WTC11 (cell line): ENCODE measurements at regions not wholly inside any gene's neighbourhood (a gene's known extent, or its start where the extent isn't known, plus 50 kb on each side); places are given as distances from the start of the nearest gene placed in this dataset.

Source experiments
- ATAC-seq: fragments of 200-7000 bp; cut with Tn5 transposase; 2 replicates; pipeline ENCODE4 v1.10.0; 2021; ENCODE audit warnings: mild to moderate bottlenecking, moderate library complexity
- CTCF ChIA-PET: fragments of 300-600 bp; sonication (Branson Sonifier 250); formaldehyde crosslinking; loops from one replicate; lab custom pipeline; 2021; ENCODE audit warnings: antibody characterized with exemption; lab: Charles Lee
- POLR2A ChIA-PET: fragments of 350-600 bp; sonication (Branson Sonifier 250); formaldehyde crosslinking; loops from one replicate; lab custom pipeline; 2021; ENCODE audit warnings: antibody characterized with exemption; lab: Charles Lee
- DNase-seq: peaks from one replicate; pipeline ENCODE4 v3.0.0; 2021; ENCODE audit warnings: low spot score
- H3K27ac Mint-ChIP-seq: 2 replicates; pipeline ENCODE4 v1.8.0; 2021; ENCODE audit warnings: mixed read lengths
- H3K27me3 Mint-ChIP-seq: 2 replicates; pipeline ENCODE4 v1.8.0; 2021; ENCODE audit warnings: low read depth, mild to moderate bottlenecking, moderate library complexity, mixed read lengths
- H3K36me3 Mint-ChIP-seq: 2 replicates; pipeline ENCODE4 v1.8.0; 2021; ENCODE audit warnings: mixed read lengths
- H3K4me1 Mint-ChIP-seq: 2 replicates; pipeline ENCODE4 v1.8.0; 2022; ENCODE audit warnings: mixed read lengths
- H3K4me3 Mint-ChIP-seq: 2 replicates; pipeline ENCODE4 v1.8.0; 2021; ENCODE audit warnings: mild to moderate bottlenecking, moderate library complexity, mixed read lengths
- H3K9me3 Mint-ChIP-seq: 2 replicates; pipeline ENCODE4 v1.8.0; 2021; ENCODE audit warnings: mixed read lengths
- CREM ChIP-seq: sonication (generic); formaldehyde crosslinking; IDR thresholded peaks from 2 replicates; pipeline ENCODE4 v1.8.1; 2022; ENCODE audit warnings: mild to moderate bottlenecking, missing genetic modification reagents, moderate library complexity
- ESRRA ChIP-seq: sonication (generic); formaldehyde crosslinking; IDR thresholded peaks from 2 replicates; pipeline ENCODE4 v1.8.1; 2022; ENCODE audit warnings: mild to moderate bottlenecking, missing genetic modification reagents, borderline replicate concordance
- FOXK1 ChIP-seq: sonication (generic); formaldehyde crosslinking; IDR thresholded peaks from 2 replicates; pipeline ENCODE4 v1.8.0; 2022; ENCODE audit warnings: mild to moderate bottlenecking, moderate library complexity, missing genetic modification reagents
- GRHL2 ChIP-seq: fragments of 250-450 bp; sonication (Bioruptor Pico); IDR thresholded peaks from 2 replicates; pipeline ENCODE4 v1.8.0; 2022; ENCODE audit warnings: mild to moderate bottlenecking, moderate library complexity; ENCODE audit not compliant: insufficient replicate concordance, severe bottlenecking
- GTF2I ChIP-seq: fragments of 250-450 bp; sonication (Bioruptor Pico); conservative IDR thresholded peaks from 2 replicates; pipeline ENCODE4 v1.4.0; 2021; ENCODE audit warnings: mild to moderate bottlenecking
- KAT7 ChIP-seq: sonication (generic); formaldehyde crosslinking; IDR thresholded peaks from 2 replicates; pipeline ENCODE4 v1.8.1; 2023; ENCODE audit warnings: missing genetic modification reagents, mild to moderate bottlenecking, borderline replicate concordance
- NR1H2 ChIP-seq: sonication (generic); formaldehyde crosslinking; IDR thresholded peaks from 2 replicates; pipeline ENCODE4 v1.9.0; 2021; ENCODE audit warnings: mild to moderate bottlenecking, moderate library complexity, missing genetic modification reagents
- NR3C1 ChIP-seq: sonication (generic); formaldehyde crosslinking; conservative IDR thresholded peaks from 2 replicates; pipeline ENCODE4 v1.8.1; 2023; ENCODE audit warnings: low read depth, mild to moderate bottlenecking, missing genetic modification reagents
- OVOL2 ChIP-seq: fragments of 250-450 bp; sonication (Bioruptor Pico); IDR thresholded peaks from 2 replicates; pipeline ENCODE4 v1.9.0; 2021; ENCODE audit warnings: mild to moderate bottlenecking, borderline replicate concordance
- RELA ChIP-seq: sonication (generic); formaldehyde crosslinking; IDR thresholded peaks from 2 replicates; pipeline ENCODE4 v1.8.1; 2022; ENCODE audit warnings: missing genetic modification reagents, mild to moderate bottlenecking, borderline replicate concordance
- SMAD4 ChIP-seq: sonication (generic); formaldehyde crosslinking; IDR thresholded peaks from 2 replicates; pipeline ENCODE4 v1.8.0; 2022; ENCODE audit warnings: mild to moderate bottlenecking, missing genetic modification reagents
- TF ChIP-seq, protein P1 (sequence below): fragments of 250-450 bp; sonication (Bioruptor Pico); IDR thresholded peaks from 2 replicates; pipeline ENCODE4 v1.9.0; 2021; ENCODE audit warnings: mild to moderate bottlenecking
- TF ChIP-seq, protein P2 (sequence below): sonication (generic); formaldehyde crosslinking; IDR thresholded peaks from 2 replicates; pipeline ENCODE4 v1.8.1; 2023; ENCODE audit warnings: mild to moderate bottlenecking, missing genetic modification reagents
- TF ChIP-seq, protein P3 (sequence below): sonication (generic); formaldehyde crosslinking; IDR thresholded peaks from 2 replicates; pipeline ENCODE4 v1.8.0; 2022; ENCODE audit warnings: mild to moderate bottlenecking, missing genetic modification reagents
- TF ChIP-seq, protein P4 (sequence below): sonication (generic); formaldehyde crosslinking; IDR thresholded peaks from 2 replicates; pipeline ENCODE4 v1.8.0; 2022; ENCODE audit warnings: mild to moderate bottlenecking, missing genetic modification reagents
- TF ChIP-seq, protein P5 (sequence below): sonication (generic); formaldehyde crosslinking; IDR thresholded peaks from 2 replicates; pipeline ENCODE4 v1.8.0; 2023; ENCODE audit warnings: missing genetic modification reagents
- TF ChIP-seq, protein P6 (sequence below): sonication (generic); formaldehyde crosslinking; IDR thresholded peaks from 2 replicates; pipeline ENCODE4 v1.8.0; 2022; ENCODE audit warnings: missing genetic modification reagents
- TF ChIP-seq, protein P7 (sequence below): fragments of 200-600 bp; IDR thresholded peaks from 2 replicates; pipeline ENCODE4 v1.8.0; 2022; ENCODE audit warnings: antibody characterized with exemption

DNA sequence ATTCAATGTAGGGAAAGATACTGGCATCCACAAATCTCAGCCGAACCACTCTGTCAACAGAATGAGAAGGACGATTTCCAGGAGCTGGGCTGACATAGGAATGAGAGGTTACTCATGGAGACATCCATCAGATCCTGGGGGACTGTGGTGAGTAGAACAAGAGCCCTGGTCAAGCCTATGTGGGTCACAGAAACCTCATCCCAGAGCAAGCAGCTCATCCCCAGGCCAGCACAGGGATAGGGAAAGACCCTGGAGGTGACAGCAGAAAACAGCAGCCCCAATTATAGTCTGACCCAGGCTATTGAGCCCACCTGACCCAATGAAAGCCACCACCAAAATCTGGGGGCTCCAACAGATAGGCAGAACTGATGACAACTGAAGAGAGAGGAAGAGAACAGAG is 128.0 kb upstream of the SERPIND1 start (continued):
- TF ChIP-seq OVOL2: no peak
- TF ChIP-seq NR3C1: no peak
- TF ChIP-seq, protein P1, sequence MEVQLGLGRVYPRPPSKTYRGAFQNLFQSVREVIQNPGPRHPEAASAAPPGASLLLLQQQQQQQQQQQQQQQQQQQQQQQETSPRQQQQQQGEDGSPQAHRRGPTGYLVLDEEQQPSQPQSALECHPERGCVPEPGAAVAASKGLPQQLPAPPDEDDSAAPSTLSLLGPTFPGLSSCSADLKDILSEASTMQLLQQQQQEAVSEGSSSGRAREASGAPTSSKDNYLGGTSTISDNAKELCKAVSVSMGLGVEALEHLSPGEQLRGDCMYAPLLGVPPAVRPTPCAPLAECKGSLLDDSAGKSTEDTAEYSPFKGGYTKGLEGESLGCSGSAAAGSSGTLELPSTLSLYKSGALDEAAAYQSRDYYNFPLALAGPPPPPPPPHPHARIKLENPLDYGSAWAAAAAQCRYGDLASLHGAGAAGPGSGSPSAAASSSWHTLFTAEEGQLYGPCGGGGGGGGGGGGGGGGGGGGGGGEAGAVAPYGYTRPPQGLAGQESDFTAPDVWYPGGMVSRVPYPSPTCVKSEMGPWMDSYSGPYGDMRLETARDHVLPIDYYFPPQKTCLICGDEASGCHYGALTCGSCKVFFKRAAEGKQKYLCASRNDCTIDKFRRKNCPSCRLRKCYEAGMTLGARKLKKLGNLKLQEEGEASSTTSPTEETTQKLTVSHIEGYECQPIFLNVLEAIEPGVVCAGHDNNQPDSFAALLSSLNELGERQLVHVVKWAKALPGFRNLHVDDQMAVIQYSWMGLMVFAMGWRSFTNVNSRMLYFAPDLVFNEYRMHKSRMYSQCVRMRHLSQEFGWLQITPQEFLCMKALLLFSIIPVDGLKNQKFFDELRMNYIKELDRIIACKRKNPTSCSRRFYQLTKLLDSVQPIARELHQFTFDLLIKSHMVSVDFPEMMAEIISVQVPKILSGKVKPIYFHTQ: no peak
- TF ChIP-seq, protein P2, sequence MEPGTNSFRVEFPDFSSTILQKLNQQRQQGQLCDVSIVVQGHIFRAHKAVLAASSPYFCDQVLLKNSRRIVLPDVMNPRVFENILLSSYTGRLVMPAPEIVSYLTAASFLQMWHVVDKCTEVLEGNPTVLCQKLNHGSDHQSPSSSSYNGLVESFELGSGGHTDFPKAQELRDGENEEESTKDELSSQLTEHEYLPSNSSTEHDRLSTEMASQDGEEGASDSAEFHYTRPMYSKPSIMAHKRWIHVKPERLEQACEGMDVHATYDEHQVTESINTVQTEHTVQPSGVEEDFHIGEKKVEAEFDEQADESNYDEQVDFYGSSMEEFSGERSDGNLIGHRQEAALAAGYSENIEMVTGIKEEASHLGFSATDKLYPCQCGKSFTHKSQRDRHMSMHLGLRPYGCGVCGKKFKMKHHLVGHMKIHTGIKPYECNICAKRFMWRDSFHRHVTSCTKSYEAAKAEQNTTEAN (CRISPR knock-in tag): no peak
- no peak for TF ChIP-seq GRHL2 (CRISPR knock-in tag)
- no peak for TF ChIP-seq NR1H2 (CRISPR knock-in tag)
- TF ChIP-seq FOXK1 (CRISPR knock-in tag): no peak
- no peak for TF ChIP-seq ESRRA (CRISPR knock-in tag)
- TF ChIP-seq GTF2I (CRISPR knock-in tag): no peak

DNA sequence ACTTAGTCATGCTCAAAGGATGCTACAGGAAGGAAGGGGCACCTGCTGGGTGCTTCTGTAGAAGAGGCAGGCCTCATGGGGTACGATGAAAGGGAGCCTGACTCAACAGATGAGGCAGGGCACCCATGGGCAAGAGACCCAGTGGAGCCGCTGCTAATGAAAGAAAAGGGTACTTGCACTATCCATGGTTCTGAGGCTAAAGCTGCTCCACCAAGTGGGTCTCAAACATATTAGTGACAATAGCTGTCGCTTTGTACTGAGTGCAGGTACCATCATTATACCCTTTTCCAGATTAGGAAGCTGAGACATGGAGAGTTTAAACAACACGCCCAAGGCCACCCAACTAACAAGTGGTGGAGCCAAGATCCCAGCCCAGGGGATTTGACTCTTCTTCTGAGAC is 127.5 kb upstream of the SERPIND1 start:
- ChIA-PET POLR2A (no interaction called here), CTCF (interaction anchor here (0.9 kb wide), 1 partner anchor 13 kb away, joined by 3 read pairs; no protein-coding TSS in a partner anchor)
- DNase-seq (no peak), ATAC-seq (no peak)
- Mint-ChIP-seq H3K27ac (no peak overlapping the region), H3K9me3 (no peaks in the 10 kb centered on the region), H3K4me3 (no peak overlapping the region), H3K4me1 (peaks cover 4% of the 10 kb centered on the region; the same call in 1 of the 2 replicates), H3K27me3 (no peaks in the 10 kb centered on the region), H3K36me3 (no peaks in the 10 kb centered on the region)
- TF ChIP-seq, protein P3, sequence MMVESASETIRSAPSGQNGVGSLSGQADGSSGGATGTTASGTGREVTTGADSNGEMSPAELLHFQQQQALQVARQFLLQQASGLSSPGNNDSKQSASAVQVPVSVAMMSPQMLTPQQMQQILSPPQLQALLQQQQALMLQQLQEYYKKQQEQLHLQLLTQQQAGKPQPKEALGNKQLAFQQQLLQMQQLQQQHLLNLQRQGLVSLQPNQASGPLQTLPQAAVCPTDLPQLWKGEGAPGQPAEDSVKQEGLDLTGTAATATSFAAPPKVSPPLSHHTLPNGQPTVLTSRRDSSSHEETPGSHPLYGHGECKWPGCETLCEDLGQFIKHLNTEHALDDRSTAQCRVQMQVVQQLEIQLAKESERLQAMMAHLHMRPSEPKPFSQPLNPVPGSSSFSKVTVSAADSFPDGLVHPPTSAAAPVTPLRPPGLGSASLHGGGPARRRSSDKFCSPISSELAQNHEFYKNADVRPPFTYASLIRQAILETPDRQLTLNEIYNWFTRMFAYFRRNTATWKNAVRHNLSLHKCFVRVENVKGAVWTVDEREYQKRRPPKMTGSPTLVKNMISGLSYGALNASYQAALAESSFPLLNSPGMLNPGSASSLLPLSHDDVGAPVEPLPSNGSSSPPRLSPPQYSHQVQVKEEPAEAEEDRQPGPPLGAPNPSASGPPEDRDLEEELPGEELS: no peak
- TF ChIP-seq, protein P4, sequence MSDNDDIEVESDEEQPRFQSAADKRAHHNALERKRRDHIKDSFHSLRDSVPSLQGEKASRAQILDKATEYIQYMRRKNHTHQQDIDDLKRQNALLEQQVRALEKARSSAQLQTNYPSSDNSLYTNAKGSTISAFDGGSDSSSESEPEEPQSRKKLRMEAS: no peak
- TF ChIP-seq, protein P5, sequence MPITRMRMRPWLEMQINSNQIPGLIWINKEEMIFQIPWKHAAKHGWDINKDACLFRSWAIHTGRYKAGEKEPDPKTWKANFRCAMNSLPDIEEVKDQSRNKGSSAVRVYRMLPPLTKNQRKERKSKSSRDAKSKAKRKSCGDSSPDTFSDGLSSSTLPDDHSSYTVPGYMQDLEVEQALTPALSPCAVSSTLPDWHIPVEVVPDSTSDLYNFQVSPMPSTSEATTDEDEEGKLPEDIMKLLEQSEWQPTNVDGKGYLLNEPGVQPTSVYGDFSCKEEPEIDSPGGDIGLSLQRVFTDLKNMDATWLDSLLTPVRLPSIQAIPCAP (CRISPR knock-in tag): no peak
- TF ChIP-seq NR1H2 (CRISPR knock-in tag): no peak
- TF ChIP-seq, protein P6, sequence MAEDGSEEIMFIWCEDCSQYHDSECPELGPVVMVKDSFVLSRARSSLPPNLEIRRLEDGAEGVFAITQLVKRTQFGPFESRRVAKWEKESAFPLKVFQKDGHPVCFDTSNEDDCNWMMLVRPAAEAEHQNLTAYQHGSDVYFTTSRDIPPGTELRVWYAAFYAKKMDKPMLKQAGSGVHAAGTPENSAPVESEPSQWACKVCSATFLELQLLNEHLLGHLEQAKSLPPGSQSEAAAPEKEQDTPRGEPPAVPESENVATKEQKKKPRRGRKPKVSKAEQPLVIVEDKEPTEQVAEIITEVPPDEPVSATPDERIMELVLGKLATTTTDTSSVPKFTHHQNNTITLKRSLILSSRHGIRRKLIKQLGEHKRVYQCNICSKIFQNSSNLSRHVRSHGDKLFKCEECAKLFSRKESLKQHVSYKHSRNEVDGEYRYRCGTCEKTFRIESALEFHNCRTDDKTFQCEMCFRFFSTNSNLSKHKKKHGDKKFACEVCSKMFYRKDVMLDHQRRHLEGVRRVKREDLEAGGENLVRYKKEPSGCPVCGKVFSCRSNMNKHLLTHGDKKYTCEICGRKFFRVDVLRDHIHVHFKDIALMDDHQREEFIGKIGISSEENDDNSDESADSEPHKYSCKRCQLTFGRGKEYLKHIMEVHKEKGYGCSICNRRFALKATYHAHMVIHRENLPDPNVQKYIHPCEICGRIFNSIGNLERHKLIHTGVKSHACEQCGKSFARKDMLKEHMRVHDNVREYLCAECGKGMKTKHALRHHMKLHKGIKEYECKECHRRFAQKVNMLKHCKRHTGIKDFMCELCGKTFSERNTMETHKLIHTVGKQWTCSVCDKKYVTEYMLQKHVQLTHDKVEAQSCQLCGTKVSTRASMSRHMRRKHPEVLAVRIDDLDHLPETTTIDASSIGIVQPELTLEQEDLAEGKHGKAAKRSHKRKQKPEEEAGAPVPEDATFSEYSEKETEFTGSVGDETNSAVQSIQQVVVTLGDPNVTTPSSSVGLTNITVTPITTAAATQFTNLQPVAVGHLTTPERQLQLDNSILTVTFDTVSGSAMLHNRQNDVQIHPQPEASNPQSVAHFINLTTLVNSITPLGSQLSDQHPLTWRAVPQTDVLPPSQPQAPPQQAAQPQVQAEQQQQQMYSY (CRISPR knock-in tag): no peak
- TF ChIP-seq, protein P7, sequence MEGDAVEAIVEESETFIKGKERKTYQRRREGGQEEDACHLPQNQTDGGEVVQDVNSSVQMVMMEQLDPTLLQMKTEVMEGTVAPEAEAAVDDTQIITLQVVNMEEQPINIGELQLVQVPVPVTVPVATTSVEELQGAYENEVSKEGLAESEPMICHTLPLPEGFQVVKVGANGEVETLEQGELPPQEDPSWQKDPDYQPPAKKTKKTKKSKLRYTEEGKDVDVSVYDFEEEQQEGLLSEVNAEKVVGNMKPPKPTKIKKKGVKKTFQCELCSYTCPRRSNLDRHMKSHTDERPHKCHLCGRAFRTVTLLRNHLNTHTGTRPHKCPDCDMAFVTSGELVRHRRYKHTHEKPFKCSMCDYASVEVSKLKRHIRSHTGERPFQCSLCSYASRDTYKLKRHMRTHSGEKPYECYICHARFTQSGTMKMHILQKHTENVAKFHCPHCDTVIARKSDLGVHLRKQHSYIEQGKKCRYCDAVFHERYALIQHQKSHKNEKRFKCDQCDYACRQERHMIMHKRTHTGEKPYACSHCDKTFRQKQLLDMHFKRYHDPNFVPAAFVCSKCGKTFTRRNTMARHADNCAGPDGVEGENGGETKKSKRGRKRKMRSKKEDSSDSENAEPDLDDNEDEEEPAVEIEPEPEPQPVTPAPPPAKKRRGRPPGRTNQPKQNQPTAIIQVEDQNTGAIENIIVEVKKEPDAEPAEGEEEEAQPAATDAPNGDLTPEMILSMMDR: no peak
- no peak for TF ChIP-seq KAT7
- no peak for TF ChIP-seq CREM
- no peak for TF ChIP-seq RELA
- no peak for TF ChIP-seq SMAD4 (CRISPR knock-in tag)
